ENCODE measurements at regions not wholly inside any gene's neighbourhood (a gene's known extent, or its start where the extent isn't known, plus 50 kb on each side); places are given as distances from the start of the nearest gene placed in this dataset.

DNA sequence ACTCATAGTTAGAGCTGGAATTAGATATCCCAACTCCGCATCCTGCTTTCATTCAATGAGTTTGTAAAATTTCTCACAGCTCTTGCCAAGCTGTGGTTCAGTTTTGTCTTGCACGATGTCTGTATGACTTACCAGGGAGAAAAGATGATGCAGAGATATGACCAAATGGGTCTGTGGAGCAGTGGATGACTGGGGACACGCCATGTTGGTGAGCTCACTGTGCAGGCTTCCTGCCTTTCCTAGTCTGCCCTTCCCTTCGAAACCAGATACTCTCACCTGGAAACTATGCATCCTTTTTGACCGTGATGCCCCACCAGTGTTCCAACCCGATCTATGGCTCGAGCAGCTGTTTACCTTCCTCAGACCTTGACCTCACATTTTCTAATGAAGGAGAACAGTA, 262.7 kb upstream of the BMP2 start:
- Histone ChIP-seq H3K4me1 (ENCODE audit: control insufficient read depth in 1 of 2, insufficient read depth in 1 of 2, low read depth in 1 of 2, low read length in 1 of 2) (no peaks in the 10 kb centered on the region), H3K27ac (no peak overlapping the region), H3K4me3 (ENCODE audit: low read depth in 1 of 2, low read length in 1 of 2) (no peak overlapping the region), H3K27me3 (no peaks in the 10 kb centered on the region), H3K9me3 (no peaks in the 10 kb centered on the region), H3K36me3 (no peaks in the 10 kb centered on the region)
- TF ChIP-seq, protein P1, sequence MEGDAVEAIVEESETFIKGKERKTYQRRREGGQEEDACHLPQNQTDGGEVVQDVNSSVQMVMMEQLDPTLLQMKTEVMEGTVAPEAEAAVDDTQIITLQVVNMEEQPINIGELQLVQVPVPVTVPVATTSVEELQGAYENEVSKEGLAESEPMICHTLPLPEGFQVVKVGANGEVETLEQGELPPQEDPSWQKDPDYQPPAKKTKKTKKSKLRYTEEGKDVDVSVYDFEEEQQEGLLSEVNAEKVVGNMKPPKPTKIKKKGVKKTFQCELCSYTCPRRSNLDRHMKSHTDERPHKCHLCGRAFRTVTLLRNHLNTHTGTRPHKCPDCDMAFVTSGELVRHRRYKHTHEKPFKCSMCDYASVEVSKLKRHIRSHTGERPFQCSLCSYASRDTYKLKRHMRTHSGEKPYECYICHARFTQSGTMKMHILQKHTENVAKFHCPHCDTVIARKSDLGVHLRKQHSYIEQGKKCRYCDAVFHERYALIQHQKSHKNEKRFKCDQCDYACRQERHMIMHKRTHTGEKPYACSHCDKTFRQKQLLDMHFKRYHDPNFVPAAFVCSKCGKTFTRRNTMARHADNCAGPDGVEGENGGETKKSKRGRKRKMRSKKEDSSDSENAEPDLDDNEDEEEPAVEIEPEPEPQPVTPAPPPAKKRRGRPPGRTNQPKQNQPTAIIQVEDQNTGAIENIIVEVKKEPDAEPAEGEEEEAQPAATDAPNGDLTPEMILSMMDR (IDR thresholded peaks at IDR 0.05): no peak

DNA sequence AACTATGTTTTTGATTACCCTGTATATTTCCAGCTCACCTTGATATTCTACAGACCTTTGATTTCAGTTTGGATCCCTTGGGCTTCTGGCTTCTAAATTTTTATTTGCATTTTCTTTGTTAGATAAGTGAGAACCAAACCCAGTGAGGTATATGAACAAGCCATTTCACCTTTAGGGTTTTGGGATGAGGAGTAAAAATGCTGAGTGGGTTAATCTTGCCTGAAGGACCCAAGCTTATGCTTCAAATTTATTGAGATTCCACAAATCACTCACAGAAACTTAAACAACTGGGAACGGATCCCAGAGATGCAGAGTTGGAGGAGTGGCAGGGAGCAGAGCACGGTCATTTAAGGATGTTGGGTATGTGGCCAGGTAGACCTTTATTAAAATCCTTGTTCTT, 263.3 kb upstream of the BMP2 start:
- H3K9me3 ChIP-seq: no peaks in the 10 kb centered on the region
- H3K4me1 ChIP-seq (ENCODE audit: control insufficient read depth in 1 of 2, insufficient read depth in 1 of 2, low read depth in 1 of 2, low read length in 1 of 2): no peaks in the 10 kb centered on the region
- no peaks in the 10 kb centered on the region for H3K27me3 ChIP-seq
- TF ChIP-seq, protein P1 (IDR thresholded peaks at IDR 0.05): no peak
- no peak overlapping the region for H3K27ac ChIP-seq
- no peak overlapping the region for H3K4me3 ChIP-seq (ENCODE audit: low read depth in 1 of 2, low read length in 1 of 2)
- no peaks in the 10 kb centered on the region for H3K36me3 ChIP-seq

DNA sequence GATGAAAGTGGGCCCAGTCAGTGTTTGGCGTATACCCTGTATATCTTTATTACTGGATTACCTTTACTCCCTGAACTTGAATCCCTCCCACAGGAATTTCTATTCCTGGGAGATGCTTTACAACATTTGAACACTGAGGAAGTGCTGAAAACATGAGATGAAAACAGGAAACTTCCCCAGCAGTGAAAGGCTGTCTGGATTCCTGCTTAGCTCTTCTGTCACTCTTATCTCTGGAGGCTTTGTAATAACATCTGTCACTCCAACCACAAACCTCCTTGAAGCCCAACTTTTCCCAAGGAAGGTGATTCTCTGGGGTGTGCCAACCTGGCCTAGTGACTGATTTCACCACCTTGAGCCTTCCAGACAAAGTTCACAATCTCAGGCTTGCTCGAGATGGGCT, 264.5 kb upstream of the BMP2 start:
- Histone ChIP-seq H3K27ac (no peak overlapping the region), H3K27me3 (no peaks in the 10 kb centered on the region)

DNA sequence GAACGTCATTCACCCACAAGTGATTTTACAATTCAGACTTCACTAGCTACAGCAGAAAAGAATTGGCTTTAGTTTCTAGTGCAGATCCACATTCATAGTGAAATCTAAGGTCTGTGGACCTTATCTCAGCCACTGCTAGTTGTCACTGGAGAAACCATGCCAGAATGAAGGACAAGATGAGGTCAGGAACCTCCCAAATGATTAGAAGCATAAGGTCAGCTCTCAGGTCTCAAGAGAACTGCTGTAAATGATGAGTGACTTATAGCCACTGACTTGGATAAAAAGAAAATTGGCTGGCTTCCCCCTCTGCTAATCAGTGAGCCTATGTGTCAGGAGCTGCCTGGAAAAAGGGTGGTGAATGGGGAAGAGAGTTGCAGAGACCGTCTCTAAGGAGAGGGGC, 265.3 kb upstream of the BMP2 start:
- H3K4me1 ChIP-seq (ENCODE audit: control insufficient read depth in 1 of 2, insufficient read depth in 1 of 2, low read depth in 1 of 2, low read length in 1 of 2): no peaks in the 10 kb centered on the region
- TF ChIP-seq, protein P1 (IDR thresholded peaks at IDR 0.05): no peak
- H3K36me3 ChIP-seq: no peaks in the 10 kb centered on the region
- no peak overlapping the region for H3K4me3 ChIP-seq (ENCODE audit: low read depth in 1 of 2, low read length in 1 of 2)
- H3K9me3 ChIP-seq: no peaks in the 10 kb centered on the region
- no peak overlapping the region for H3K27ac ChIP-seq
- H3K27me3 ChIP-seq: no peaks in the 10 kb centered on the region

More for the DNA sequence above, 264.5 kb upstream of the BMP2 start:
- TF ChIP-seq, protein P1 (IDR thresholded peaks at IDR 0.05): no peak
- Histone ChIP-seq H3K4me1 (ENCODE audit: control insufficient read depth in 1 of 2, insufficient read depth in 1 of 2, low read depth in 1 of 2, low read length in 1 of 2) (no peaks in the 10 kb centered on the region), H3K4me3 (ENCODE audit: low read depth in 1 of 2, low read length in 1 of 2) (no peak overlapping the region), H3K36me3 (no peaks in the 10 kb centered on the region), H3K9me3 (no peaks in the 10 kb centered on the region)

DNA sequence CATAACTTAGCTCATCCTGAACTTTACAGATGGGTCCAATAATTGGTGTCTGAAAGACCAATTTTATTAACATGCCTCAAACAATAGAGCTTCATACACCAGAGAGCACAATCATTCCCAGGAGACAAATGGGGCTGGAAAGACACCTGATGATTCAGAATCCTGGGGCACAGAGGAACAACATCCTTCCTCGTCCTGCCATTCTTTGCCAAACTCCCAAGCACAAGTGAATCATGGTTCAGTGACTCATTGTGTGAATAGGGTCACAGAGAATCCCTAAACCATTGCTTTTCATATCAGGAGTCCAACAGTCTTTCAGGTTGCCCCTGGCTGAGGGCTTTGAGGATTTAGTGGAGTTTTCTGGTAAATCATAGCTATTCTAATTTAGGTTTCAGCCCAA, 266.4 kb upstream of the BMP2 start:
- TF ChIP-seq, protein P1 (IDR thresholded peaks at IDR 0.05): no peak
- Histone ChIP-seq H3K9me3 (no peaks in the 10 kb centered on the region), H3K4me1 (ENCODE audit: control insufficient read depth in 1 of 2, insufficient read depth in 1 of 2, low read depth in 1 of 2, low read length in 1 of 2) (no peaks in the 10 kb centered on the region), H3K27ac (no peak overlapping the region), H3K4me3 (ENCODE audit: low read depth in 1 of 2, low read length in 1 of 2) (no peak overlapping the region), H3K27me3 (no peaks in the 10 kb centered on the region), H3K36me3 (no peaks in the 10 kb centered on the region)

DNA sequence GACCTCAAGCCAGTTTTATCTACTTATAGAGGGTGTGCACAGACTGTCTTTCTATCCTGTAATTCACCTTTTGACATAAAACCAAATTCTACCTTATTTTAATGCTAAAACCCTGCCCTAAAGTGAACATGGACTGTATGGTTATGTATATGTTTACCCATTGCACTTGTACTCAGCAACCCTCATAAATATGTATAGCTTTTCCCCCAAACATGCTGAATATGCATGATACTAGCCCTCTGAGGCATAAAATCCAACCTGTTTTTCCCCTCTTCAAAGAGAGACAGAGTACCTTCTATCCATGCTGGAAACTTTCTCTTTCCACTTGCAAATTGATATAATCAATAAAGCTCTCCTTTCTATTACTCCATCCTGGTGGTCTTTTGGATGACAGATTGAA, 267.9 kb upstream of the BMP2 start:
- Histone ChIP-seq H3K4me1 (ENCODE audit: control insufficient read depth in 1 of 2, insufficient read depth in 1 of 2, low read depth in 1 of 2, low read length in 1 of 2) (no peaks in the 10 kb centered on the region), H3K9me3 (no peaks in the 10 kb centered on the region), H3K36me3 (no peaks in the 10 kb centered on the region), H3K27ac (no peak overlapping the region), H3K4me3 (ENCODE audit: low read depth in 1 of 2, low read length in 1 of 2) (no peak overlapping the region), H3K27me3 (no peaks in the 10 kb centered on the region)
- TF ChIP-seq, protein P1 (IDR thresholded peaks at IDR 0.05): no peak

Measured in neutrophil (primary cell).